ENCODE measurements at regions not wholly inside any gene's neighbourhood (a gene's known extent, or its start where the extent isn't known, plus 50 kb on each side); places are given as distances from the start of the nearest gene placed in this dataset.

DNA sequence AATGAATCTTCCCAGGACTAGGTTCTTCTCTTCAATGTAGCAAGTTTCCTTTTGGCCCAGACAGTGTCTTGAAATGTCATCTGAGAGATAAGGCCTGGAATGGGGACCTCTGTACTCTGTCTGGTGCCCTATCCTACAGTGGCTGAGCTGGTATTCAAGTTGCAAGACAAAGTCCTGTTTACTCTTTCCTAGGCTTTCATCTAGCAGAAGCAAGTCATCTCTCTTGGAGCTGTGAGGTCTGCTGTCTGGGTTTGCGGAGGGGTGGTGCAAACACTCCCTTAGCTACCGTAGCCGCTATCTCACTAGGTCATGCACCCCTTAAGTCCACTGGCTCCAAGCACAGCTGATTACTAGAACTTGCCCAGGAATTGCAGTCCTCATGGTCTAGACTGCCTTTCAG, 149.7 kb upstream of the SLC16A7 start:
- H3K4me1 ChIP-seq = no peaks in the 10 kb centered on the region
- no peak overlapping the region for H3K4me3 ChIP-seq
- ATAC-seq = no peak
- H3K4me2 ChIP-seq = no peak overlapping the region
- FAIRE-seq = no peak
- 33% methylated on average over 3 of the region's 3 CpGs for WGBS (ENCODE audit: missing lambda C conversion rate)
- ChIA-PET CTCF (no interaction called here), POLR2A (no interaction called here)
- TF ChIP-seq BHLHE40 (IDR thresholded peaks at IDR 0.05; ENCODE audit: low read depth, low read length) (no peak), JUNB (IDR thresholded peaks at IDR 0.05) (no peak), USF2 (IDR thresholded peaks at IDR 0.05) (no peak), ESRRA (IDR thresholded peaks at IDR 0.05; ENCODE audit: borderline replicate concordance, low read length) (no peak), ELK1 (IDR thresholded peaks at IDR 0.05; ENCODE audit: low read depth, low read length) (no peak), HDAC2 (IDR thresholded peaks at IDR 0.05) (no peak), TFCP2L1 (CRISPR knock-in tag; IDR thresholded peaks at IDR 0.05) (no peak), RFX5 (IDR thresholded peaks at IDR 0.05) (no peak), KDM1A (IDR thresholded peaks at IDR 0.05; ENCODE audit: low read depth) (no peak), ZNF302 (CRISPR knock-in tag; IDR thresholded peaks at IDR 0.05) (no peak), CBX8 (IDR thresholded peaks at IDR 0.05) (no peak), MAFK (IDR thresholded peaks at IDR 0.05; ENCODE audit: partially characterized antibody) (no peak), JUN (IDR thresholded peaks at IDR 0.05) (no peak), EHF (CRISPR knock-in tag; IDR thresholded peaks at IDR 0.05) (no peak), MAZ (IDR thresholded peaks at IDR 0.05; ENCODE audit: borderline replicate concordance, low read depth, low read length) (no peak), CBX2 (IDR thresholded peaks at IDR 0.05; ENCODE audit: borderline replicate concordance, low read depth) (no peak)
- TF ChIP-seq, protein P1, sequence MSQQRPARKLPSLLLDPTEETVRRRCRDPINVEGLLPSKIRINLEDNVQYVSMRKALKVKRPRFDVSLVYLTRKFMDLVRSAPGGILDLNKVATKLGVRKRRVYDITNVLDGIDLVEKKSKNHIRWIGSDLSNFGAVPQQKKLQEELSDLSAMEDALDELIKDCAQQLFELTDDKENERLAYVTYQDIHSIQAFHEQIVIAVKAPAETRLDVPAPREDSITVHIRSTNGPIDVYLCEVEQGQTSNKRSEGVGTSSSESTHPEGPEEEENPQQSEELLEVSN (IDR thresholded peaks at IDR 0.05; ENCODE audit: borderline replicate concordance, low read depth) = no peak
- TF ChIP-seq, protein P2, sequence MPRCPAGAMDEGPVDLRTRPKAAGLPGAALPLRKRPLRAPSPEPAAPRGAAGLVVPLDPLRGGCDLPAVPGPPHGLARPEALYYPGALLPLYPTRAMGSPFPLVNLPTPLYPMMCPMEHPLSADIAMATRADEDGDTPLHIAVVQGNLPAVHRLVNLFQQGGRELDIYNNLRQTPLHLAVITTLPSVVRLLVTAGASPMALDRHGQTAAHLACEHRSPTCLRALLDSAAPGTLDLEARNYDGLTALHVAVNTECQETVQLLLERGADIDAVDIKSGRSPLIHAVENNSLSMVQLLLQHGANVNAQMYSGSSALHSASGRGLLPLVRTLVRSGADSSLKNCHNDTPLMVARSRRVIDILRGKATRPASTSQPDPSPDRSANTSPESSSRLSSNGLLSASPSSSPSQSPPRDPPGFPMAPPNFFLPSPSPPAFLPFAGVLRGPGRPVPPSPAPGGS (IDR thresholded peaks at IDR 0.05) = no peak
- TF ChIP-seq, protein P3, sequence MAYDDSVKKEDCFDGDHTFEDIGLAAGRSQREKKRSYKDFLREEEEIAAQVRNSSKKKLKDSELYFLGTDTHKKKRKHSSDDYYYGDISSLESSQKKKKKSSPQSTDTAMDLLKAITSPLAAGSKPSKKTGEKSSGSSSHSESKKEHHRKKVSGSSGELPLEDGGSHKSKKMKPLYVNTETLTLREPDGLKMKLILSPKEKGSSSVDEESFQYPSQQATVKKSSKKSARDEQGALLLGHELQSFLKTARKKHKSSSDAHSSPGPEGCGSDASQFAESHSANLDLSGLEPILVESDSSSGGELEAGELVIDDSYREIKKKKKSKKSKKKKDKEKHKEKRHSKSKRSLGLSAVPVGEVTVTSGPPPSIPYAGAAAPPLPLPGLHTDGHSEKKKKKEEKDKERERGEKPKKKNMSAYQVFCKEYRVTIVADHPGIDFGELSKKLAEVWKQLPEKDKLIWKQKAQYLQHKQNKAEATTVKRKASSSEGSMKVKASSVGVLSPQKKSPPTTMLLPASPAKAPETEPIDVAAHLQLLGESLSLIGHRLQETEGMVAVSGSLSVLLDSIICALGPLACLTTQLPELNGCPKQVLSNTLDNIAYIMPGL (CRISPR knock-in tag; IDR thresholded peaks at IDR 0.05; ENCODE audit: borderline replicate concordance) = no peak
- no peak for DNase-seq (ENCODE audit: low read depth in 1 of 2, low spot score in 1 of 2)
- H3K9me3 ChIP-seq = 0 out of 3 replicates have a peak, but pooled peaks cover 3% of the 10 kb centered on the region
- no peak overlapping the region for H3K27ac ChIP-seq

DNA sequence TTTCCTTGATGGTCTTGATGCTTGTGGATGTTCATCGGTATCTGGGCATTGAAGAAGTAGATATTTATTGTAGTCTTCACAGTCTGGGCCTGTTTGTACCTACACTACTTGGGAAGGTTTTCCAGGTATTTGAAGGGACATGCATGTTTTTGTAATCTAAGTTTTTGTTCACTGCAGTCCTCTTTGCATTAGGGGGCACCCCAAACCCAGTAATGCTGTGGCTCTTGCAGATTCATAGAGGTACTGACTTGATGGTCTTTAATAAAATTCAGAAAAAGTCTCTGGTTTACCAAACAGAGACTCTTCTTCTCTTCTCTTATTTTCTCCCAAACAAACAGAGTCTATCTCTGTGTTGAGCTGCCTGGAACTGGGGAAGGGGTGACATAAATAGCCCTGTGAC, 150.9 kb upstream of the SLC16A7 start:
- ChIA-PET CTCF (no interaction called here), POLR2A (no interaction called here)
- no peak overlapping the region for H3K27ac ChIP-seq
- TF ChIP-seq CEBPB (IDR thresholded peaks at IDR 0.05) = no peak
- TF ChIP-seq CHD4 (IDR thresholded peaks at IDR 0.05; ENCODE audit: borderline replicate concordance) = no peak
- TF ChIP-seq MYC (IDR thresholded peaks at IDR 0.05; ENCODE audit: borderline replicate concordance, low read length) = no peak
- TF ChIP-seq, protein P2 (IDR thresholded peaks at IDR 0.05) = no peak
- TF ChIP-seq GATA3 (IDR thresholded peaks at IDR 0.05; ENCODE audit: borderline replicate concordance) = no peak
- TF ChIP-seq, protein P4, sequence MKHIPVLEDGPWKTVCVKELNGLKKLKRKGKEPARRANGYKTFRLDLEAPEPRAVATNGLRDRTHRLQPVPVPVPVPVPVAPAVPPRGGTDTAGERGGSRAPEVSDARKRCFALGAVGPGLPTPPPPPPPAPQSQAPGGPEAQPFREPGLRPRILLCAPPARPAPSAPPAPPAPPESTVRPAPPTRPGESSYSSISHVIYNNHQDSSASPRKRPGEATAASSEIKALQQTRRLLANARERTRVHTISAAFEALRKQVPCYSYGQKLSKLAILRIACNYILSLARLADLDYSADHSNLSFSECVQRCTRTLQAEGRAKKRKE (CRISPR knock-in tag; IDR thresholded peaks at IDR 0.05; ENCODE audit: low read depth) = no peak
- TF ChIP-seq RARB (CRISPR knock-in tag; IDR thresholded peaks at IDR 0.05) = no peak
- no peak for TF ChIP-seq ESRRA (IDR thresholded peaks at IDR 0.05; ENCODE audit: borderline replicate concordance, low read length)
- TF ChIP-seq HOXA7 (CRISPR knock-in tag; IDR thresholded peaks at IDR 0.05) = no peak
- TF ChIP-seq KDM1A (IDR thresholded peaks at IDR 0.05; ENCODE audit: low read depth) = no peak
- TF ChIP-seq MAZ (IDR thresholded peaks at IDR 0.05; ENCODE audit: borderline replicate concordance, low read depth, low read length) = no peak
- no peak for TF ChIP-seq EHF (CRISPR knock-in tag; IDR thresholded peaks at IDR 0.05)
- no peak for TF ChIP-seq TP53 (CRISPR knock-in tag; IDR thresholded peaks at IDR 0.05)
- TF ChIP-seq, protein P1 (IDR thresholded peaks at IDR 0.05; ENCODE audit: borderline replicate concordance, low read depth) = no peak
- no peak for TF ChIP-seq POLR2AphosphoS2 (conservative IDR thresholded peaks at IDR 0.05; ENCODE audit: low read length)
- no peak overlapping the region for H3K4me3 ChIP-seq
- H3K4me2 ChIP-seq = no peak overlapping the region
- 0% methylated on average over 1 of the region's 1 CpG for WGBS (ENCODE audit: missing lambda C conversion rate)
- DNase-seq (ENCODE audit: low read depth in 1 of 2, low spot score in 1 of 2) (no peak), ATAC-seq (no peak), FAIRE-seq (no peak)
- no peaks in the 10 kb centered on the region for H3K4me1 ChIP-seq
- 0 out of 3 replicates have a peak, but pooled peaks cover 3% of the 10 kb centered on the region for H3K9me3 ChIP-seq

Data from A549 (cell line).